IPS-20b (cell line): ENCODE measurements at regions not wholly inside any gene's neighbourhood (a gene's known extent, or its start where the extent isn't known, plus 50 kb on each side); places are given as distances from the start of the nearest gene placed in this dataset.
A peak's percentile ranks its signal among the peaks of the same experiment; 100 is the strongest.
"Not testable (repeated sequence)": the region's sequence is repeated elsewhere in the genome, so short reads cannot be mapped to it uniquely, and the experiment has no call there.

Source experiments
- H3K27ac ChIP-seq: one replicate; pipeline ENCODE4 v1.5.1; 2013; ENCODE audit warnings: low read length
- H3K27me3 ChIP-seq: 2 replicates; pipeline ENCODE4 v1.6.1; 2013; ENCODE audit warnings: mild to moderate bottlenecking, low read length, inconsistent platforms; ENCODE audit not compliant: insufficient read depth
- H3K36me3 ChIP-seq: 2 replicates; pipeline ENCODE4 v1.6.1; 2013; ENCODE audit warnings: low read depth, mild to moderate bottlenecking, inconsistent platforms, low read length, moderate library complexity; ENCODE audit not compliant: insufficient read depth
- H3K4me1 ChIP-seq: 2 replicates; pipeline ENCODE4 v1.6.1; 2013; ENCODE audit warnings: mild to moderate bottlenecking, control low read depth, inconsistent platforms, low read length, moderate library complexity; ENCODE audit not compliant: insufficient read depth
- H3K4me3 ChIP-seq: 2 replicates; pipeline ENCODE4 v1.5.1; 2013; ENCODE audit warnings: mild to moderate bottlenecking, low read length, inconsistent platforms
- H3K9ac ChIP-seq: 2 replicates; pipeline ENCODE4 v1.6.1; 2013; ENCODE audit warnings: low read depth, mild to moderate bottlenecking, inconsistent platforms, low read length, moderate library complexity
- H3K9me3 ChIP-seq: 2 replicates; pipeline ENCODE4 v1.6.1; 2013; ENCODE audit warnings: mild to moderate bottlenecking, low read depth, low read length, inconsistent platforms; ENCODE audit not compliant: insufficient read depth

- not testable (repeated sequence) for H3K9me3 ChIP-seq, H3K4me1 ChIP-seq, H3K27ac ChIP-seq, H3K4me3 ChIP-seq, H3K27me3 ChIP-seq, H3K36me3 ChIP-seq, H3K9ac ChIP-seq
Measured at GRCh38 chr11:70903229-70903628, 349.1 kb downstream of the SHANK2 start.

GRCh38 chr11:70906101-70906500, 346.3 kb downstream of the SHANK2 start:
- no peak overlapping the region for H3K9ac ChIP-seq
- no peaks in the 10 kb centered on the region for H3K9me3 ChIP-seq
- no peak overlapping the region for H3K27ac ChIP-seq
- H3K4me3 ChIP-seq = no peak overlapping the region
- no peaks in the 10 kb centered on the region for H3K27me3 ChIP-seq
- H3K4me1 ChIP-seq = no peaks in the 10 kb centered on the region
- no peaks in the 10 kb centered on the region for H3K36me3 ChIP-seq

GRCh38 chr11:70908223-70908622, 344.2 kb downstream of the SHANK2 start:
- no peaks in the 10 kb centered on the region for H3K27me3 ChIP-seq
- no peaks in the 10 kb centered on the region for H3K4me1 ChIP-seq
- H3K27ac ChIP-seq = no peak overlapping the region
- H3K9ac ChIP-seq = no peak overlapping the region
- no peak overlapping the region for H3K4me3 ChIP-seq
- H3K9me3 ChIP-seq = no peaks in the 10 kb centered on the region
- no peaks in the 10 kb centered on the region for H3K36me3 ChIP-seq

GRCh38 chr11:70910835-70911234, 341.5 kb downstream of the SHANK2 start:
- Histone ChIP-seq H3K36me3 (no peaks in the 10 kb centered on the region), H3K4me3 (no peak overlapping the region), H3K4me1 (peaks cover 10% of the 10 kb centered on the region; the same call in 1 of the 2 replicates), H3K9ac (no peak overlapping the region), H3K27ac (no peak overlapping the region), H3K27me3 (no peaks in the 10 kb centered on the region), H3K9me3 (no peaks in the 10 kb centered on the region)

DNA sequence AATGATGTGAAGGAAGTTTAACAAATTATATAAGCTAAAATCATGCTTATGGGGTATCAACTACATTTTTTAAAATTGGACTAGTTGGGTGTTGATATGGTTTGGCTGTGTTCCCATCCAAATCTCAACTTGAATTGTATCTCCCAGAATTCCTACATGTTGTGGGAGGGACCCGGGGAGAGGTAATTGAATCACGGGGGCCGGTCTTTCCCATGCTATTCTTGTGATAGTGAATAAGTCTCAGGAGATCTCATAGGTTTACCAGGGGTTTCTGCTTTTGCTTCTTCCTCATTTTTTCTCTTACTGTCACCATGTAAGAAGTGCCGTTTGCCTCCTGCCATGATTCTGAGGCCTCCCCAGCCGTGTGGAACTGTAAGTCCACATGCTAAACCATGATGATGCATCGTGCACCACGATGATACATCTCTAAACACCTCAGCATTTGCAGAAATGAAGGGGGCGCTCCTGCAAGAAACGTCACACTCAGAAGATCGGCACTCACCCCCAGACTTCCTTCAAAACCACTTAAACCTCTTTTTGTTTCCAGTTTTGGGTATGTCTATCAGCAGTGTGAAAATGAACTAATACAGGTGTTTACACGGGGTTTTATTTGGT, 340.0 kb downstream of the SHANK2 start:
- Histone ChIP-seq H3K4me1 (peaks cover 10% of the 10 kb centered on the region; the same call in 1 of the 2 replicates), H3K27ac (no peak overlapping the region), H3K27me3 (no peaks in the 10 kb centered on the region), H3K9ac (no peak overlapping the region), H3K4me3 (no peak overlapping the region), H3K9me3 (no peaks in the 10 kb centered on the region), H3K36me3 (no peaks in the 10 kb centered on the region)

GRCh38 chr11:70913715-70914231, 338.6 kb downstream of the SHANK2 start:
- H3K9ac ChIP-seq = peak overlapping the region; percentile 36; the same call in 1 of the 2 replicates
- H3K4me1 ChIP-seq = peaks cover 10% of the 10 kb centered on the region; the same call in 1 of the 2 replicates
- no peaks in the 10 kb centered on the region for H3K9me3 ChIP-seq
- peak overlapping the region; percentile 54 for H3K4me3 ChIP-seq
- H3K36me3 ChIP-seq = no peaks in the 10 kb centered on the region
- no peaks in the 10 kb centered on the region for H3K27me3 ChIP-seq
- no peak overlapping the region for H3K27ac ChIP-seq

DNA sequence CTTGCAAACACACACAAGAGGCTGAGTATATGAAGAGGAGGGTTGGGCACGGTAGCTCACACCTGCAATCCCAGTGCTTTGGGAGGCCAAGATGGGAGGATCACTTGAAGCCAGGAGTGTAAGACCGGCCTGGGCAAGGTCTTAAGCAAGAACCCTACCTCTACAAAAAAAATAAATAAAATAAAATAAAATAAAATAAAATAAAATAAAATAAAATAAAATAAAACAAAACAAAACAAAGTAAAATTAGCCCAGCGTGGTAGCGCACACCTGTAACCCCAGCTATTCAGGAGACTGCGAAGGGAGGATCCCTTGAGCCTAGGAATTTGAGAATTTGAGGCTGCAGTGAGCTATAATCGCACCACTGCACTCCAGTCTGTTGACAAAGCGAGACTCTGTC, 337.9 kb downstream of the SHANK2 start:
- Histone ChIP-seq H3K9ac (peak overlapping the region; percentile 36; the same call in 1 of the 2 replicates), H3K9me3 (no peaks in the 10 kb centered on the region), H3K36me3 (no peaks in the 10 kb centered on the region), H3K4me1 (peaks cover 10% of the 10 kb centered on the region; the same call in 1 of the 2 replicates), H3K27me3 (no peaks in the 10 kb centered on the region), H3K27ac (no peak overlapping the region), H3K4me3 (peak overlapping the region; percentile 54; the same call in 1 of the 2 replicates)

DNA sequence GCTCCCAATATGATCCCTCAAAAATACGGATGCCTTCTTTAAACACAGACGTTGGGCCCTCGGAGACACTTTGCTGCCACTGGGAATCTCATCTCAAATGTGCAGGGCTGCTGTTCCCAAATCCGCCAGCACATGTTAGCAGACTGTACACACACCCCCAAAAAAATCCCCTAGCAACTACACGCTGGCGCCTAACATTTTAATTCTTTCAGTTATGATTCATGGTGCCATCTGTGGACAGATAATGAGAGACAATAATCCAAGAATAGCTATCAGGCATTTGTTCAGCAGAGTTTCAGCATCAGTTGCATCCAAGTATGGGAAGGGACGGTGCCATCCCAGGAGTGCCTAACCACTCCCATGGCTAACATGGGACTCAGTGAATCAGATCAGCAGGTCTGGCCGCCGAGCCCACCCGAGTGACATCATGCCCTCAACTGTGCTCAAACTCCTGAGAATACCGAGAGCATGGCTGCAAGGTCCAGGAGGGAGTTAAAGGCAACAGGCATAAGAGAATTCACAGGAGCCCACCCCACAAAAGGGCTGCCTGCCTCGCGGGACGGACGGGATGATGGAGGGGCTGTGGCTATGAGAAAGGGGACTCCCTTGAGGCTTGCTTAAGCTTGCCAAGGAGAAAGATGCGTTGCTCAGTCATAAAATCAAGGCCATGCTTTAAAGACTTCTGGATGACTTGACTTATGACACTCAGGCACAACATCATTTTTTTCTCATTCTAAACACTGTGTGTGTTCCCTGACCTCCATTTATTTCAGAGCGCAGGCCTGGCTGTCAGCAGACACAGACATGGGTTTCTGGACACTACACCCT, 337.0 kb downstream of the SHANK2 start:
- no peak overlapping the region for H3K9ac ChIP-seq
- no peaks in the 10 kb centered on the region for H3K27me3 ChIP-seq
- no peaks in the 10 kb centered on the region for H3K36me3 ChIP-seq
- H3K27ac ChIP-seq = no peak overlapping the region
- H3K4me3 ChIP-seq = no peak overlapping the region
- no peaks in the 10 kb centered on the region for H3K9me3 ChIP-seq
- peaks cover 10% of the 10 kb centered on the region; the same call in 1 of the 2 replicates for H3K4me1 ChIP-seq

DNA sequence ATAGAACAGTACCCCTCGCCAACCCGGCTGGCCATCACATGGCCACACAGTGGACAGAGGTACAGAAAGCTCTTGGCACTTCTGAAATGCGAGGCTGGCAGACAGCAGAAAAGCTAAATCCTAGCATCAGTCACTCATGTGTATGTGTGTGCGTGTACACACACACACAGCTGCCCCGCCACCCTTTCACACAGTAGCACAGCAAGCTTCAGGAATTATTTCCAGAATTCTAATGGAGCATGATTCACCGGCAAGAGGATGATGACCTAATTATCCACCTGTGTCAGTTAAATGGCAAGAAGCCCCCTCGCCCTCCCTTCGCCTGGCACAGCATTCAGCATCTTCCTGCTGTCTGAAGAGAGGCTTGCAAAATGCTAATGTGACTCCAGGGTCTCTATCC, 336.0 kb downstream of the SHANK2 start:
- Histone ChIP-seq H3K36me3 (no peaks in the 10 kb centered on the region), H3K27me3 (no peaks in the 10 kb centered on the region)

DNA sequence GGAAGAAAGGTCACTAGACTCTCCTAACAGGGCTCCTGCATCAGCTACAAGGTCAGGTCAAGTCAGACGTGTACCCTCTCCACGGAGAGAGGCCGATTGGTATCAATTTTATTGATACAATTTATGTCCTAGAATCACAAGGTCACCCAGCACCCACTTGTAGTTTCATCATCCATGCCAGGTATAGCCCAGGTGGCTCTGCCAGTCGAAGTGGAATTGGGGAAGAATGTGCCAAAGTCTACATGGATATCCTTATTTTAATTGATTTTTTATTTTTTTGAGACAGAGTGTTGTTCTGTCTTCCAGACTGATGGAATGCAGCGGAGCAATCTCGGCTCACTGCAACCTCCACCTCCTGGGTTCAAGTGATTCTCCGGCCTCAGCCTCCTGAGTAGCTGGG, 334.1 kb downstream of the SHANK2 start:
- H3K27me3 ChIP-seq = no peaks in the 10 kb centered on the region
- H3K27ac ChIP-seq = no peak overlapping the region
- no peak overlapping the region for H3K4me3 ChIP-seq
- peaks cover 17% of the 10 kb centered on the region for H3K9me3 ChIP-seq
- H3K36me3 ChIP-seq = no peaks in the 10 kb centered on the region
- H3K9ac ChIP-seq = no peak overlapping the region
- H3K4me1 ChIP-seq = peaks cover 10% of the 10 kb centered on the region; the same call in 1 of the 2 replicates

More for the DNA sequence above, 336.0 kb downstream of the SHANK2 start:
- no peak overlapping the region for H3K9ac ChIP-seq
- H3K27ac ChIP-seq = no peak overlapping the region
- no peak overlapping the region for H3K4me3 ChIP-seq
- H3K4me1 ChIP-seq = peaks cover 10% of the 10 kb centered on the region; the same call in 1 of the 2 replicates
- peaks cover 5% of the 10 kb centered on the region for H3K9me3 ChIP-seq

DNA sequence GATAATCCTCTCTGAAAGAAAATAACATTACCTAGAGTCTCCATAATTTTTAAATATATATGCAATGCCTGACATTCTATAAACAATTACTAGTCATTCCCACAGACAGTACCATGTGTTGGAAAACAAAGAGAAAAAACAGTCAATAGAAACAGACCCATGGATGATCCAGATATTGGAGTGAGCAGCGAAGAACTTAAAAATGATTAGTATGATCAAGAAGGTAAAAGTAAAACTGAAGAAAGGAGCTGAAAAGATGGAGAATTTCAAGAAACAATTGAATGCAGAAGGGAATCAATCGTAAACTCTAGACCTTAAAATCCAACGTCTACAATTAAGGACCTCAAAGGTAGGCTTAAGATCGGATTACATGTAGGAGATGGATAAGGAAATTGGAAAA, 330.6 kb downstream of the SHANK2 start:
- Histone ChIP-seq H3K27ac (no peak overlapping the region), H3K36me3 (no peaks in the 10 kb centered on the region), H3K4me3 (no peak overlapping the region), H3K9ac (no peak overlapping the region), H3K9me3 (peaks cover 17% of the 10 kb centered on the region), H3K4me1 (peaks cover 3% of the 10 kb centered on the region; the same call in 1 of the 2 replicates), H3K27me3 (no peaks in the 10 kb centered on the region)
